ENCODE measurements at regions not wholly inside any gene's neighbourhood (a gene's known extent, or its start where the extent isn't known, plus 50 kb on each side); places are given as distances from the start of the nearest gene placed in this dataset.

DNA sequence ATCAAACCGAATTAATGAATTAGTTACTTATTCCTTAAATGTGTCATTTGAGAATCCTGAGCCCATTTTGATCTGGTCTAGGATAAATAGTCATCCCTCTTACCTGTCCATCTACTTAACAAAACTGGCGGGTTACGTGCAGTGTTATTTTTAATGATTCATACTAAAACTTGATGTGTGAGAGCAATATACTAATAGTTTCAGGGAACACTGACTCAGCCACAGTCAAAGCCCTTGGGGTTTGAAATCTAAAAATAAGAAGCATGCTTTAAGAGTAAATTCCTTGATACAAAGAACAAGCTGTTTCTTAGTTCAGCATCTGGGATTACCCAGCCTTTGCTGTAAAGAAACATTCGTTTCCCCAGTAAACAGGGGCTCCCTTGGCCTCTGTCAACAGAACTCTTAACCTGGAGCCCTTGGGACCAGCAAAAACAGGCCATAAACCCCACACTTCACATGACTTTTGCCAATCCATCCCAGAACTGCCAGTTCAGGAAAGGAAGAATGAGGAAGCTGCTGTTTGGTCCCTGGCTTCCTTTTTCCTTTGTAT lies 370.6 kb upstream of the IGFBP3 start:
- ChIA-PET CTCF (interaction anchor here (0.6 to 2.6 kb wide), 6 partner anchors 10 to 374 kb away, joined by 3 to 12 read pairs (median 3); no protein-coding TSS in a partner anchor), RAD21 (ENCODE audit: unreplicated experiment) (interaction anchor here (0.6 to 7.3 kb wide), 17 partner anchors 10 to 405 kb away, joined by 3 to 35 read pairs (median 6); partner anchors contain the start of gene IGFBP3), POLR2A (interaction anchor here (0.5 to 1.3 kb wide), 4 partner anchors 27 to 238 kb away, joined by 3 to 5 read pairs (median 4); no protein-coding TSS in a partner anchor), SMC1A (ENCODE audit: uncharacterized antibody, unreplicated experiment) (interaction anchor here (0.6 to 7.2 kb wide), 16 partner anchors 8 to 451 kb away, joined by 3 to 64 read pairs (median 5); no protein-coding TSS in a partner anchor)
- Histone ChIP-seq H3K36me3 (ENCODE audit: control insufficient read depth in 2 of 2, insufficient read depth in 2 of 2, low read length in 1 of 2) (no peaks in the 10 kb centered on the region), H3K27ac (ENCODE audit: control insufficient read depth, insufficient read depth) (peak overlapping the region; percentile 6; the same call in 1 of the 2 replicates), H3K9me3 (replicated peaks; ENCODE audit: control insufficient read depth, insufficient read depth, low read length) (no peaks in the 10 kb centered on the region; the same call in 2 of the 3 replicates), H3K4me3 (no peak overlapping the region), H3K79me2 (ENCODE audit: control insufficient read depth, insufficient read depth, low read length) (no peaks in the 10 kb centered on the region), H2AFZ (ENCODE audit: control insufficient read depth, low read depth, low read length) (no peak overlapping the region), H3K4me1 (ENCODE audit: control insufficient read depth, insufficient read depth, low read length) (no peaks in the 10 kb centered on the region), H3K27me3 (replicated peaks in 1 of 2; ENCODE audit: control insufficient read depth in 2 of 2, insufficient read depth in 2 of 2, low read length in 1 of 2) (no peaks in the 10 kb centered on the region), H3K9ac (ENCODE audit: control insufficient read depth, insufficient read depth, low read length) (no peak overlapping the region), H4K20me1 (ENCODE audit: control insufficient read depth, insufficient read depth) (no peaks in the 10 kb centered on the region), H3K4me2 (ENCODE audit: control insufficient read depth, insufficient read depth) (0 out of 2 replicates have a peak overlapping the region, but pooled peaks have one; percentile 17)
- intact Hi-C loops (cut with micrococcal nuclease; ENCODE audit: unreplicated experiment), result loop anchor here (1.0 to 2.0 kb wide), 4 partner anchors 58 to 233 kb away; no protein-coding TSS in a partner anchor
- DNase-seq (ENCODE audit: low read depth, low spot score), result peak; percentile 60
- BruUV-seq (replicated peaks), result no TSS peak
- in situ Hi-C loops (cut with MboI), result no loop called here
- FAIRE-seq, result peak; percentile 38
- peak; percentile 79 for ATAC-seq
- WGBS (ENCODE audit: insufficient coverage, insufficient replicate concordance, low lambda C conversion rate, missing lambda C conversion rate), result 0% methylated on average over 4 of the region's 4 CpGs
- TF ChIP-seq SRF (IDR thresholded peaks at IDR 0.05; ENCODE audit: low read depth in 2 of 2, low read length in 2 of 2), result 0 out of 4 replicates have a peak, but pooled peaks of 1 of the 2 experiments have one; percentile 24
- TF ChIP-seq TBL1XR1 (IDR thresholded peaks at IDR 0.05; ENCODE audit: low read depth, low read length), result 0 out of 2 replicates have a peak, but pooled peaks have one; percentile 50
- TF ChIP-seq, protein P1, sequence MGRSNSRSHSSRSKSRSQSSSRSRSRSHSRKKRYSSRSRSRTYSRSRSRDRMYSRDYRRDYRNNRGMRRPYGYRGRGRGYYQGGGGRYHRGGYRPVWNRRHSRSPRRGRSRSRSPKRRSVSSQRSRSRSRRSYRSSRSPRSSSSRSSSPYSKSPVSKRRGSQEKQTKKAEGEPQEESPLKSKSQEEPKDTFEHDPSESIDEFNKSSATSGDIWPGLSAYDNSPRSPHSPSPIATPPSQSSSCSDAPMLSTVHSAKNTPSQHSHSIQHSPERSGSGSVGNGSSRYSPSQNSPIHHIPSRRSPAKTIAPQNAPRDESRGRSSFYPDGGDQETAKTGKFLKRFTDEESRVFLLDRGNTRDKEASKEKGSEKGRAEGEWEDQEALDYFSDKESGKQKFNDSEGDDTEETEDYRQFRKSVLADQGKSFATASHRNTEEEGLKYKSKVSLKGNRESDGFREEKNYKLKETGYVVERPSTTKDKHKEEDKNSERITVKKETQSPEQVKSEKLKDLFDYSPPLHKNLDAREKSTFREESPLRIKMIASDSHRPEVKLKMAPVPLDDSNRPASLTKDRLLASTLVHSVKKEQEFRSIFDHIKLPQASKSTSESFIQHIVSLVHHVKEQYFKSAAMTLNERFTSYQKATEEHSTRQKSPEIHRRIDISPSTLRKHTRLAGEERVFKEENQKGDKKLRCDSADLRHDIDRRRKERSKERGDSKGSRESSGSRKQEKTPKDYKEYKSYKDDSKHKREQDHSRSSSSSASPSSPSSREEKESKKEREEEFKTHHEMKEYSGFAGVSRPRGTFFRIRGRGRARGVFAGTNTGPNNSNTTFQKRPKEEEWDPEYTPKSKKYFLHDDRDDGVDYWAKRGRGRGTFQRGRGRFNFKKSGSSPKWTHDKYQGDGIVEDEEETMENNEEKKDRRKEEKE (IDR thresholded peaks at IDR 0.05), result no peak
- TF ChIP-seq, protein P2, sequence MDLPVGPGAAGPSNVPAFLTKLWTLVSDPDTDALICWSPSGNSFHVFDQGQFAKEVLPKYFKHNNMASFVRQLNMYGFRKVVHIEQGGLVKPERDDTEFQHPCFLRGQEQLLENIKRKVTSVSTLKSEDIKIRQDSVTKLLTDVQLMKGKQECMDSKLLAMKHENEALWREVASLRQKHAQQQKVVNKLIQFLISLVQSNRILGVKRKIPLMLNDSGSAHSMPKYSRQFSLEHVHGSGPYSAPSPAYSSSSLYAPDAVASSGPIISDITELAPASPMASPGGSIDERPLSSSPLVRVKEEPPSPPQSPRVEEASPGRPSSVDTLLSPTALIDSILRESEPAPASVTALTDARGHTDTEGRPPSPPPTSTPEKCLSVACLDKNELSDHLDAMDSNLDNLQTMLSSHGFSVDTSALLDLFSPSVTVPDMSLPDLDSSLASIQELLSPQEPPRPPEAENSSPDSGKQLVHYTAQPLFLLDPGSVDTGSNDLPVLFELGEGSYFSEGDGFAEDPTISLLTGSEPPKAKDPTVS (IDR thresholded peaks at IDR 0.05; ENCODE audit: low read depth, low read length), result no peak
- TF ChIP-seq, protein P3, sequence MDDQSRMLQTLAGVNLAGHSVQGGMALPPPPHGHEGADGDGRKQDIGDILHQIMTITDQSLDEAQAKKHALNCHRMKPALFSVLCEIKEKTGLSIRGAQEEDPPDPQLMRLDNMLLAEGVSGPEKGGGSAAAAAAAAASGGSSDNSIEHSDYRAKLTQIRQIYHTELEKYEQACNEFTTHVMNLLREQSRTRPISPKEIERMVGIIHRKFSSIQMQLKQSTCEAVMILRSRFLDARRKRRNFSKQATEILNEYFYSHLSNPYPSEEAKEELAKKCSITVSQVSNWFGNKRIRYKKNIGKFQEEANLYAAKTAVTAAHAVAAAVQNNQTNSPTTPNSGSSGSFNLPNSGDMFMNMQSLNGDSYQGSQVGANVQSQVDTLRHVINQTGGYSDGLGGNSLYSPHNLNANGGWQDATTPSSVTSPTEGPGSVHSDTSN (IDR thresholded peaks at IDR 0.05; ENCODE audit: insufficient replicate concordance, low read depth, low read length), result no peak
- no peak for TF ChIP-seq FOXK2 (IDR thresholded peaks at IDR 0.05)
- TF ChIP-seq PML (IDR thresholded peaks at IDR 0.05; ENCODE audit: low read length), result no peak
- TF ChIP-seq NRF1 (conservative IDR thresholded peaks at IDR 0.05; ENCODE audit: low read depth, low read length), result no peak
- TF ChIP-seq, protein P4, sequence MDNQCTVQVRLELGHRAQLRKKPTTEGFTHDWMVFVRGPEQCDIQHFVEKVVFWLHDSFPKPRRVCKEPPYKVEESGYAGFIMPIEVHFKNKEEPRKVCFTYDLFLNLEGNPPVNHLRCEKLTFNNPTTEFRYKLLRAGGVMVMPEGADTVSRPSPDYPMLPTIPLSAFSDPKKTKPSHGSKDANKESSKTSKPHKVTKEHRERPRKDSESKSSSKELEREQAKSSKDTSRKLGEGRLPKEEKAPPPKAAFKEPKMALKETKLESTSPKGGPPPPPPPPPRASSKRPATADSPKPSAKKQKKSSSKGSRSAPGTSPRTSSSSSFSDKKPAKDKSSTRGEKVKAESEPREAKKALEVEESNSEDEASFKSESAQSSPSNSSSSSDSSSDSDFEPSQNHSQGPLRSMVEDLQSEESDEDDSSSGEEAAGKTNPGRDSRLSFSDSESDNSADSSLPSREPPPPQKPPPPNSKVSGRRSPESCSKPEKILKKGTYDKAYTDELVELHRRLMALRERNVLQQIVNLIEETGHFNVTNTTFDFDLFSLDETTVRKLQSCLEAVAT (IDR thresholded peaks at IDR 0.05), result no peak
- peak; percentile 40 for TF ChIP-seq RELA (IDR thresholded peaks at IDR 0.05; ENCODE audit: borderline replicate concordance, partially characterized antibody)
- TF ChIP-seq, protein P5, sequence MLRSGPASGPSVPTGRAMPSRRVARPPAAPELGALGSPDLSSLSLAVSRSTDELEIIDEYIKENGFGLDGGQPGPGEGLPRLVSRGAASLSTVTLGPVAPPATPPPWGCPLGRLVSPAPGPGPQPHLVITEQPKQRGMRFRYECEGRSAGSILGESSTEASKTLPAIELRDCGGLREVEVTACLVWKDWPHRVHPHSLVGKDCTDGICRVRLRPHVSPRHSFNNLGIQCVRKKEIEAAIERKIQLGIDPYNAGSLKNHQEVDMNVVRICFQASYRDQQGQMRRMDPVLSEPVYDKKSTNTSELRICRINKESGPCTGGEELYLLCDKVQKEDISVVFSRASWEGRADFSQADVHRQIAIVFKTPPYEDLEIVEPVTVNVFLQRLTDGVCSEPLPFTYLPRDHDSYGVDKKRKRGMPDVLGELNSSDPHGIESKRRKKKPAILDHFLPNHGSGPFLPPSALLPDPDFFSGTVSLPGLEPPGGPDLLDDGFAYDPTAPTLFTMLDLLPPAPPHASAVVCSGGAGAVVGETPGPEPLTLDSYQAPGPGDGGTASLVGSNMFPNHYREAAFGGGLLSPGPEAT (IDR thresholded peaks at IDR 0.05; ENCODE audit: low read depth), result peak; percentile 69; the same call in 1 of the 2 replicates
- no peak for TF ChIP-seq MYB (IDR thresholded peaks at IDR 0.05; ENCODE audit: borderline replicate concordance, low read depth, low read length)
- TF ChIP-seq, protein P6, sequence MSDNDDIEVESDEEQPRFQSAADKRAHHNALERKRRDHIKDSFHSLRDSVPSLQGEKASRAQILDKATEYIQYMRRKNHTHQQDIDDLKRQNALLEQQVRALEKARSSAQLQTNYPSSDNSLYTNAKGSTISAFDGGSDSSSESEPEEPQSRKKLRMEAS (IDR thresholded peaks at IDR 0.05; ENCODE audit: low read depth, low read length), result no peak
- peak; percentile 74; the same call in 1 of the 2 replicates for TF ChIP-seq IRF4 (IDR thresholded peaks at IDR 0.05; ENCODE audit: low read depth, low read length)
